HCT116 (cell line): ENCODE measurements at regions not wholly inside any gene's neighbourhood (a gene's known extent, or its start where the extent isn't known, plus 50 kb on each side); places are given as distances from the start of the nearest gene placed in this dataset.
A peak's percentile ranks its signal among the peaks of the same experiment; 100 is the strongest.

Source experiments
- ATAC-seq: fragments of 200-7000 bp; cut with Tn5 transposase; 2 replicates; pipeline ENCODE4 v1.9.1; 2020; ENCODE audit warnings: mild to moderate bottlenecking, moderate library complexity
- BruUV-seq: library from RNA; stranded (reverse); fragments of 400-500 nt; replicated peaks from 2 replicates; lab custom pipeline; 2021; lab: Mats Ljungman, UMichigan
- CTCF ChIA-PET: fragments of 300-600 bp; sonication (Branson Sonifier 250); formaldehyde crosslinking; loops from one replicate; lab custom pipeline; 2021; ENCODE audit warnings: antibody characterized with exemption; lab: Charles Lee
- POLR2A ChIA-PET: fragments of 300-600, 350-600 bp; sonication (Branson Sonifier 250); formaldehyde crosslinking; loops from one replicate; lab custom pipeline; 2021; ENCODE audit warnings: antibody characterized with exemption; lab: Charles Lee
- RAD21 ChIA-PET, 2 experiments: fragments of 300-600 bp; sonication (Branson Sonifier 250); formaldehyde crosslinking; loops; one replicate each; lab custom pipeline; 2023; ENCODE audit warnings: low total read pairs in 2 of 2; ENCODE audit not compliant: uncharacterized antibody in 2 of 2, unreplicated experiment in 2 of 2, low non-redundant PET in 1 of 2; lab: Charles Lee
- DNase-seq: peaks from one replicate; pipeline ENCODE4 v3.0.0-alpha.2; 2010; ENCODE audit warnings: low read depth, low spot score
- H2AFZ ChIP-seq: fragments of 200-600 bp; shearing (Covaris generic), sonication (generic); 2 replicates; pipeline ENCODE4 v1.6.1; 2017; ENCODE audit warnings: low read depth, mixed run types, mixed read lengths, antibody characterized with exemption, low read length; ENCODE audit not compliant: poor library complexity, severe bottlenecking
- H3K27ac ChIP-seq: 2 replicates; pipeline ENCODE4 v1.5.1; 2012; ENCODE audit warnings: low read depth, low read length
- H3K27me3 ChIP-seq: fragments of 200-600 bp; sonication (generic); 2 replicates; pipeline ENCODE4 v1.6.1; 2016; ENCODE audit warnings: mixed run types, low read length, mixed read lengths; ENCODE audit not compliant: insufficient read depth
- H3K36me3 ChIP-seq, 2 experiments: fragments of 200-500 bp in 1 of 2; fragments of 200-600 bp in 1 of 2; sonication (Bioruptor generic) in 1 of 2; sonication (generic) in 1 of 2; 2 replicates each; pipeline versions ENCODE4 v1.5.1 to v1.6.1; 2014 to 2016; ENCODE audit warnings: low read length in 2 of 2, inconsistent platforms in 1 of 2, mixed read lengths in 1 of 2, mixed run types in 1 of 2; ENCODE audit not compliant: insufficient read depth in 2 of 2, control insufficient read depth in 1 of 2
- H3K4me1 ChIP-seq, 2 experiments: fragments of 200-600 bp in 1 of 2; sonication (generic) in 1 of 2; 2 replicates each; pipeline versions ENCODE4 v1.5.1 to v1.6.1; 2012 to 2017; ENCODE audit warnings: low read length in 2 of 2, inconsistent platforms in 1 of 2, mild to moderate bottlenecking in 1 of 2, mixed read lengths in 1 of 2, mixed run types in 1 of 2, moderate library complexity in 1 of 2; ENCODE audit not compliant: insufficient read depth in 2 of 2, control insufficient read depth in 1 of 2
- H3K4me2 ChIP-seq: fragments of 200-600 bp; sonication (generic); 2 replicates; pipeline ENCODE4 v1.6.1; 2017; ENCODE audit warnings: mixed run types, low read length, mixed read lengths
- H3K4me3 ChIP-seq, 2 experiments: fragments of 200-600 bp in 1 of 2; sonication (generic) in 1 of 2; replicated peaks in 1 of 2; 2 replicates each; pipeline ENCODE4 v1.5.1; 2011 to 2016; ENCODE audit warnings: low read length in 2 of 2, control low read depth in 1 of 2, low read depth in 1 of 2, mild to moderate bottlenecking in 1 of 2, mixed read lengths in 1 of 2, mixed run types in 1 of 2
- H3K79me2 ChIP-seq: fragments of 200-600 bp; sonication (generic); 2 replicates; pipeline ENCODE4 v1.6.1; 2017; ENCODE audit warnings: mild to moderate bottlenecking, mixed run types, low read length, moderate library complexity, mixed read lengths; ENCODE audit not compliant: insufficient read depth
- H3K9ac ChIP-seq: fragments of 200-600 bp; sonication (generic); 2 replicates; pipeline ENCODE4 v1.6.1; 2016; ENCODE audit warnings: low read length, mixed read lengths
- H3K9me2 ChIP-seq: fragments of 200-600 bp; sonication (generic), shearing (Covaris generic); 2 replicates; pipeline ENCODE4 v1.6.1; 2017; ENCODE audit warnings: mixed run types, mild to moderate bottlenecking, moderate library complexity; ENCODE audit not compliant: insufficient read depth
- H3K9me3 ChIP-seq, 2 experiments: fragments of 200-500 bp in 1 of 2; fragments of 200-600 bp in 1 of 2; sonication (Bioruptor generic) in 1 of 2; sonication (generic) in 1 of 2; 2 replicates each; pipeline ENCODE4 v1.6.1; 2014 to 2017; ENCODE audit warnings: low read length in 2 of 2, mixed read lengths in 2 of 2, inconsistent platforms in 1 of 2, low read depth in 1 of 2, mild to moderate bottlenecking in 1 of 2, mixed run types in 1 of 2, moderate library complexity in 1 of 2; ENCODE audit not compliant: control insufficient read depth in 1 of 2, insufficient read depth in 1 of 2
- H4K20me1 ChIP-seq: fragments of 200-600 bp; sonication (generic), shearing (Covaris generic); 2 replicates; pipeline ENCODE4 v1.6.1; 2017; ENCODE audit warnings: mixed run types, mild to moderate bottlenecking, moderate library complexity; ENCODE audit not compliant: insufficient read depth
- EGR1 ChIP-seq: IDR thresholded peaks from 2 replicates; pipeline ENCODE4 v1.6.1; 2012; ENCODE audit warnings: low read depth
- ELF1 ChIP-seq: IDR thresholded peaks from 2 replicates; pipeline ENCODE4 v1.6.1; 2012; ENCODE audit warnings: low read depth, borderline replicate concordance
- FOSL1 ChIP-seq: IDR thresholded peaks from 2 replicates; pipeline ENCODE4 v1.6.1; 2012; ENCODE audit warnings: low read depth
- JUND ChIP-seq: IDR thresholded peaks from 2 replicates; pipeline ENCODE4 v1.6.1; 2012
- MAX ChIP-seq: IDR thresholded peaks from 2 replicates; pipeline ENCODE4 v1.6.1; 2012
- RAD21 ChIP-seq: IDR thresholded peaks from 2 replicates; pipeline ENCODE4 v1.6.1; 2012; ENCODE audit warnings: low read depth, mild to moderate bottlenecking
- REST ChIP-seq: IDR thresholded peaks from 2 replicates; pipeline ENCODE4 v1.6.1; 2012; ENCODE audit warnings: low read depth
- SIN3A ChIP-seq: IDR thresholded peaks from 2 replicates; pipeline ENCODE4 v1.6.1; 2012; ENCODE audit warnings: low read depth
- ZNF274 ChIP-seq: fragments of 200-500 bp; sonication (Bioruptor generic); IDR thresholded peaks from 2 replicates; pipeline ENCODE4 v1.6.1; 2014; ENCODE audit warnings: mild to moderate bottlenecking, low read depth, low read length, inconsistent platforms
- intact Hi-C: fragments of 100-400 bp; cut with micrococcal nuclease; formaldehyde crosslinking; loops from 2 replicates; pipeline ENCODE4 v1.10.0; 2022
- TF ChIP-seq, protein P1 (sequence below), 3 experiments: fragments of 200-600 bp in 1 of 3; sonication (generic) in 1 of 3; IDR thresholded peaks in 2 of 3; conservative IDR thresholded peaks in 1 of 3; 2 replicates each; pipeline ENCODE4 v1.5.1; 2012 to 2017; ENCODE audit warnings: low read depth in 2 of 3, low read length in 2 of 3, antibody characterized with exemption in 1 of 3, borderline replicate concordance in 1 of 3, control low read depth in 1 of 3, mild to moderate bottlenecking in 1 of 3, mixed read lengths in 1 of 3, mixed run types in 1 of 3, moderate library complexity in 1 of 3; ENCODE audit not compliant: insufficient read depth in 1 of 3

DNA sequence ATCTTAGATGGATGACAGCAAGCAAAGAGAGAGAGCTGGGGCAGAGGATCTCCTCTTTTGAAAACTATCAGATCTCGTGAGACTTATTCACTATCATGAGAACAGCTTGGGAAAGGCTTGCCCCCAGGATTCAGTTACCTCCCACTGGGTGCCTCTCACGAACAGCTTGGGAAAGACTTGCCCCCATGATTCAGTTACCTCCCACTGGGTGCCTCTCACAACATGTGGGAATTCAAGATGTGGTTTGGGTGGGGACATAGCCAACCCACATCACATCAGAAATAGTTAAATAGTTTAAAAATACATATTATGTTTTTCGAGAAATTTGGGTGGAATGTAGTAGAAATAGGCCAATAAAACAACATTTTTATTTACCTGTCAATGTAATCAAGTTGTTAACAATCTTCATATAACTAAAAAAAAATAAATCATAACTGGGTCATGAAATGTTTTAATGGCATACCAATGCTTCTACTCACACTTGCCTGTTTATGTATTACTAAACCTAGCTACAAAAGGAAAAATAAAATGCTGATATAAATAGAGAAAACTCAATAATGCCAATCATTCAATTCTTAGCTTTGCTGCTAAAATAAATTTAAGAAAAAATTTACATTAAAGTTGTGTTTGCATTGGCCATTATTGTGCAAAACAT, 608.9 kb downstream of the SUCLG1 start:
- ChIA-PET CTCF (no interaction called here), POLR2A (no interaction called here), RAD21 (no interaction called here)
- no peak; the same call in 1 of the 2 replicates for ATAC-seq
- Histone ChIP-seq H3K9me3 (no peaks in the 10 kb centered on the region), H3K36me3 (no peaks in the 10 kb centered on the region), H2AFZ (peak overlapping the region; percentile 39), H3K27me3 (no peaks in the 10 kb centered on the region), H3K4me2 (peak overlapping the region; percentile 8; the same call in 1 of the 2 replicates), H3K79me2 (no peaks in the 10 kb centered on the region), H3K4me1 (peaks cover 0 to 9% of the 10 kb centered on the region in 2 experiments; a peak in 2 of 4 replicates), H4K20me1 (no peaks in the 10 kb centered on the region), H3K9ac (no peak overlapping the region), H3K9me2 (no peaks in the 10 kb centered on the region), H3K4me3 (no peak overlapping the region), H3K27ac (no peak overlapping the region)
- intact Hi-C loops: no loop called here
- TF ChIP-seq EGR1 (no peak), ELF1 (no peak), FOSL1 (no peak), REST (no peak), JUND (no peak), RAD21 (no peak), SIN3A (no peak), MAX (no peak), ZNF274 (no peak)
- TF ChIP-seq, protein P1, sequence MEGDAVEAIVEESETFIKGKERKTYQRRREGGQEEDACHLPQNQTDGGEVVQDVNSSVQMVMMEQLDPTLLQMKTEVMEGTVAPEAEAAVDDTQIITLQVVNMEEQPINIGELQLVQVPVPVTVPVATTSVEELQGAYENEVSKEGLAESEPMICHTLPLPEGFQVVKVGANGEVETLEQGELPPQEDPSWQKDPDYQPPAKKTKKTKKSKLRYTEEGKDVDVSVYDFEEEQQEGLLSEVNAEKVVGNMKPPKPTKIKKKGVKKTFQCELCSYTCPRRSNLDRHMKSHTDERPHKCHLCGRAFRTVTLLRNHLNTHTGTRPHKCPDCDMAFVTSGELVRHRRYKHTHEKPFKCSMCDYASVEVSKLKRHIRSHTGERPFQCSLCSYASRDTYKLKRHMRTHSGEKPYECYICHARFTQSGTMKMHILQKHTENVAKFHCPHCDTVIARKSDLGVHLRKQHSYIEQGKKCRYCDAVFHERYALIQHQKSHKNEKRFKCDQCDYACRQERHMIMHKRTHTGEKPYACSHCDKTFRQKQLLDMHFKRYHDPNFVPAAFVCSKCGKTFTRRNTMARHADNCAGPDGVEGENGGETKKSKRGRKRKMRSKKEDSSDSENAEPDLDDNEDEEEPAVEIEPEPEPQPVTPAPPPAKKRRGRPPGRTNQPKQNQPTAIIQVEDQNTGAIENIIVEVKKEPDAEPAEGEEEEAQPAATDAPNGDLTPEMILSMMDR (IDR thresholded peaks at IDR 0.05 in 2 of 3, conservative IDR thresholded peaks at IDR 0.05 in 1 of 3; ENCODE audit: borderline replicate concordance in 1 of 3, insufficient read depth in 1 of 3, low read depth in 2 of 3, low read length in 2 of 3): no peak
- no TSS peak for BruUV-seq
- DNase-seq: no peak
